ENCODE measurements at regions not wholly inside any gene's neighbourhood (a gene's known extent, or its start where the extent isn't known, plus 50 kb on each side); places are given as distances from the start of the nearest gene placed in this dataset.

GRCh38 chr2:198414976-198415375 lies 610.6 kb downstream of the PLCL1 start:
- Histone ChIP-seq H3K9me1 (replicated peaks; ENCODE audit: control insufficient read depth, extremely low read depth, insufficient read depth, low read length) (no peaks in the 10 kb centered on the region), H3K4me2 (ENCODE audit: insufficient read depth, low read length) (no peak overlapping the region), H3K36me3 (ENCODE audit: control insufficient read depth in 2 of 2, extremely low read depth in 1 of 2, insufficient read depth in 2 of 2, low read length in 2 of 2) (no peaks in the 10 kb centered on the region), H3K27me3 (ENCODE audit: control insufficient read depth in 2 of 2, insufficient read depth in 2 of 2, low read length in 2 of 2) (no peaks in the 10 kb centered on the region), H3K4me3 (replicated peaks in 1 of 3; ENCODE audit: insufficient read depth in 1 of 3, low read depth in 1 of 3, low read length in 3 of 3) (no peak overlapping the region), H3K9me3 (replicated peaks; ENCODE audit: control insufficient read depth, insufficient read depth, low read length) (no peaks in the 10 kb centered on the region), H4K20me1 (replicated peaks; ENCODE audit: control insufficient read depth, extremely low read depth, insufficient read depth, low read length) (no peaks in the 10 kb centered on the region), H3K27ac (ENCODE audit: insufficient read depth, low read depth, low read length) (no peak overlapping the region), H3K79me2 (ENCODE audit: control insufficient read depth, insufficient read depth, low read length) (no peaks in the 10 kb centered on the region), H3K9ac (replicated peaks; ENCODE audit: extremely low read depth, insufficient read depth, low read length) (no peak overlapping the region), H2AFZ (ENCODE audit: low read depth, low read length) (no peak overlapping the region), H3K4me1 (ENCODE audit: control insufficient read depth, extremely low read depth, insufficient read depth, low read length) (no peaks in the 10 kb centered on the region)
- no peak for DNase-seq (ENCODE audit: low read depth, low spot score)
- no TSS peak for BruUV-seq (replicated peaks)
- ChIA-PET POLR2A (no interaction called here), CTCF (interaction anchor here (0.8 kb wide), 1 partner anchor 105 kb away, joined by 4 read pairs; no protein-coding TSS in a partner anchor)
- FAIRE-seq: no peak
- TF ChIP-seq POLR2AphosphoS5 (IDR thresholded peaks at IDR 0.05; ENCODE audit: insufficient read depth, low read depth, low read length) (no peak), GATA2 (IDR thresholded peaks at IDR 0.05; ENCODE audit: insufficient read depth, insufficient read length, low read depth, low read length) (no peak), MYC (IDR thresholded peaks at IDR 0.05; ENCODE audit: low read depth, low read length) (no peak), JUN (IDR thresholded peaks at IDR 0.05; ENCODE audit: borderline replicate concordance, insufficient read depth, insufficient read length, low read depth) (no peak), EZH2 (IDR thresholded peaks at IDR 0.05; ENCODE audit: borderline replicate concordance, low read depth, low read length, severe bottlenecking) (no peak), FOS (IDR thresholded peaks at IDR 0.05; ENCODE audit: borderline replicate concordance, insufficient read depth, low read length) (no peak), POLR2A (IDR thresholded peaks at IDR 0.05; ENCODE audit: low read depth, low read length) (no peak), CTCF (IDR thresholded peaks at IDR 0.05; ENCODE audit: extremely low read depth in 1 of 2, insufficient read depth in 1 of 2, low read depth in 1 of 2, low read length in 2 of 2) (no peak)
- TF ChIP-seq, protein P1, sequence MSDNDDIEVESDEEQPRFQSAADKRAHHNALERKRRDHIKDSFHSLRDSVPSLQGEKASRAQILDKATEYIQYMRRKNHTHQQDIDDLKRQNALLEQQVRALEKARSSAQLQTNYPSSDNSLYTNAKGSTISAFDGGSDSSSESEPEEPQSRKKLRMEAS (IDR thresholded peaks at IDR 0.05; ENCODE audit: insufficient read depth, insufficient read length): no peak
- dilution Hi-C loops (cut with MboI; ENCODE audit: extremely low pct_ligation_motif_present, low sequenced_read_pairs) (no loop called here), intact Hi-C loops (cut with micrococcal nuclease) (no loop called here)
